ENCODE measurements at regions not wholly inside any gene's neighbourhood (a gene's known extent, or its start where the extent isn't known, plus 50 kb on each side); places are given as distances from the start of the nearest gene placed in this dataset.

DNA sequence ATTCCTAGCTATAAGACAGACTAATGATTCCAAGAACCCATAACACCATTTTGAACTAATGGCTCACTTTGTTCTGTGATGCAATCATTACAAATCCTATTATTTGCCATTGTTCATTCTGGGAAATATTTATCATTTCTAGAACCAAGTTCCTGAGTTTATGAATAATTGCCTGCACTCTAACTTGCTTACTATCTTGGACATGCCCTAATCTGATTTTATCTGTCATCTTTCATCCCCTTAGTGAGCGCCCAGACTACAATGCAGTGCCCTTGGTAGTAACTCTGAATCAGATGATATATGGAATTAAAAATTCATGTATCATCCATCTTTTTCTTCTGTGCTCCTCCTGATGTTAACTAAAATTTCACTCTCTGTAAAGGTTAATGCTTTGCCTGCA lies 703.1 kb upstream of the MDGA2 start:
- H3K9me3 ChIP-seq (ENCODE audit: control insufficient read depth in 1 of 2, insufficient read depth in 1 of 2, low read depth in 1 of 2, low read length in 2 of 2): no peaks in the 10 kb centered on the region; a peak in 1 of 4 replicates
- ATAC-seq (no peak), DNase-seq (ENCODE audit: low read depth, low spot score) (no peak)
- no peak for TF ChIP-seq POLR2A (IDR thresholded peaks at IDR 0.05; ENCODE audit: borderline replicate concordance, extremely low read depth, insufficient read depth, insufficient read length)
- TF ChIP-seq CBX3 (IDR thresholded peaks at IDR 0.05; ENCODE audit: low read depth): no peak
- TF ChIP-seq, protein P1, sequence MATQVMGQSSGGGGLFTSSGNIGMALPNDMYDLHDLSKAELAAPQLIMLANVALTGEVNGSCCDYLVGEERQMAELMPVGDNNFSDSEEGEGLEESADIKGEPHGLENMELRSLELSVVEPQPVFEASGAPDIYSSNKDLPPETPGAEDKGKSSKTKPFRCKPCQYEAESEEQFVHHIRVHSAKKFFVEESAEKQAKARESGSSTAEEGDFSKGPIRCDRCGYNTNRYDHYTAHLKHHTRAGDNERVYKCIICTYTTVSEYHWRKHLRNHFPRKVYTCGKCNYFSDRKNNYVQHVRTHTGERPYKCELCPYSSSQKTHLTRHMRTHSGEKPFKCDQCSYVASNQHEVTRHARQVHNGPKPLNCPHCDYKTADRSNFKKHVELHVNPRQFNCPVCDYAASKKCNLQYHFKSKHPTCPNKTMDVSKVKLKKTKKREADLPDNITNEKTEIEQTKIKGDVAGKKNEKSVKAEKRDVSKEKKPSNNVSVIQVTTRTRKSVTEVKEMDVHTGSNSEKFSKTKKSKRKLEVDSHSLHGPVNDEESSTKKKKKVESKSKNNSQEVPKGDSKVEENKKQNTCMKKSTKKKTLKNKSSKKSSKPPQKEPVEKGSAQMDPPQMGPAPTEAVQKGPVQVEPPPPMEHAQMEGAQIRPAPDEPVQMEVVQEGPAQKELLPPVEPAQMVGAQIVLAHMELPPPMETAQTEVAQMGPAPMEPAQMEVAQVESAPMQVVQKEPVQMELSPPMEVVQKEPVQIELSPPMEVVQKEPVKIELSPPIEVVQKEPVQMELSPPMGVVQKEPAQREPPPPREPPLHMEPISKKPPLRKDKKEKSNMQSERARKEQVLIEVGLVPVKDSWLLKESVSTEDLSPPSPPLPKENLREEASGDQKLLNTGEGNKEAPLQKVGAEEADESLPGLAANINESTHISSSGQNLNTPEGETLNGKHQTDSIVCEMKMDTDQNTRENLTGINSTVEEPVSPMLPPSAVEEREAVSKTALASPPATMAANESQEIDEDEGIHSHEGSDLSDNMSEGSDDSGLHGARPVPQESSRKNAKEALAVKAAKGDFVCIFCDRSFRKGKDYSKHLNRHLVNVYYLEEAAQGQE (IDR thresholded peaks at IDR 0.05; ENCODE audit: low read depth): no peak
- no peak overlapping the region for H3K9ac ChIP-seq (ENCODE audit: low read length)
- ChIA-PET CTCF (no interaction called here), POLR2A (no interaction called here), RAD21 (ENCODE audit: low non-redundant PET in 1 of 2, low total read pairs in 2 of 2, uncharacterized antibody in 2 of 2, unreplicated experiment in 2 of 2) (no interaction called here)
- H4K20me1 ChIP-seq (ENCODE audit: insufficient read depth): no peaks in the 10 kb centered on the region
- no peaks in the 10 kb centered on the region for H3K79me2 ChIP-seq (ENCODE audit: insufficient read depth, low read length)
- no TSS peak for BruUV-seq (replicated peaks)
- no peaks in the 10 kb centered on the region for H3K27me3 ChIP-seq (ENCODE audit: insufficient read depth, low read length)
- H3K4me1 ChIP-seq (ENCODE audit: control insufficient read depth in 1 of 2, insufficient read depth in 2 of 2, low read length in 2 of 2): no peaks in the 10 kb centered on the region
- H3K4me2 ChIP-seq (ENCODE audit: low read length): no peak overlapping the region
- no peaks in the 10 kb centered on the region for H3K36me3 ChIP-seq (ENCODE audit: control insufficient read depth in 1 of 2, insufficient read depth in 2 of 2, low read length in 2 of 2)
- no peak overlapping the region for H3K27ac ChIP-seq (ENCODE audit: low read depth, low read length)
- H3K9me2 ChIP-seq (ENCODE audit: insufficient read depth): no peaks in the 10 kb centered on the region
- intact Hi-C loops (cut with micrococcal nuclease): no loop called here
- no peak overlapping the region for H3K4me3 ChIP-seq (replicated peaks in 1 of 2; ENCODE audit: low read depth in 1 of 2, low read length in 2 of 2)
- no peak overlapping the region for H2AFZ ChIP-seq (ENCODE audit: low read depth, low read length, poor library complexity, severe bottlenecking)

DNA sequence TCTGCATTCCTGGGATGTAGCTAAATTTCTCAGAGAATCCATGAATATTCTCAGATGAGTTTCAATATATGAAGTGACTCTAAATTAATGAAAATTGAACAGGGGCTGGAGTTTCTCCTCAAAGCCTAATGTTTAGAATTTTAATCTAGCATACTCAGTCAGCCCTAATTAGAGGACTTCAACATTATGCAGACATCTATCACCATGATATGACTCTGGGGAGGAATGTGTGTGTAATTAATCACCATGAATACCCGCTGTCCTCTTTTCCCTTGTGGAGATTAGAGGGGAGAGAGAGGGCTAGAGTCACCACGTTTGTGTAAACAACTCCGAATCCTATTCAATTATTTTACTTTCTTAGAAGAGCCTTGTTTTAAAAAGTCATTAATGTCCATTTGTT lies 698.6 kb upstream of the MDGA2 start:
- intact Hi-C loops (cut with micrococcal nuclease): no loop called here
- H3K9ac ChIP-seq (ENCODE audit: low read length): no peak overlapping the region
- no peaks in the 10 kb centered on the region for H3K79me2 ChIP-seq (ENCODE audit: insufficient read depth, low read length)
- no peak overlapping the region for H3K27ac ChIP-seq (ENCODE audit: low read depth, low read length)
- no peaks in the 10 kb centered on the region for H3K36me3 ChIP-seq (ENCODE audit: control insufficient read depth in 1 of 2, insufficient read depth in 2 of 2, low read length in 2 of 2)
- H3K4me2 ChIP-seq (ENCODE audit: low read length): no peak overlapping the region
- CTCF ChIA-PET: no interaction called here
- ATAC-seq (no peak), DNase-seq (ENCODE audit: low read depth, low spot score) (no peak)
- RAD21 ChIA-PET (ENCODE audit: low non-redundant PET in 1 of 2, low total read pairs in 2 of 2, uncharacterized antibody in 2 of 2, unreplicated experiment in 2 of 2): no interaction called here
- no peaks in the 10 kb centered on the region for H4K20me1 ChIP-seq (ENCODE audit: insufficient read depth)
- no peak overlapping the region for H3K4me3 ChIP-seq (replicated peaks in 1 of 2; ENCODE audit: low read depth in 1 of 2, low read length in 2 of 2)
- H3K4me1 ChIP-seq (ENCODE audit: control insufficient read depth in 1 of 2, insufficient read depth in 2 of 2, low read length in 2 of 2): no peaks in the 10 kb centered on the region
- no TSS peak for BruUV-seq (replicated peaks)
- POLR2A ChIA-PET: no interaction called here
- H3K9me2 ChIP-seq (ENCODE audit: insufficient read depth): no peaks in the 10 kb centered on the region
- no peaks in the 10 kb centered on the region; a peak in 1 of 4 replicates for H3K9me3 ChIP-seq (ENCODE audit: control insufficient read depth in 1 of 2, insufficient read depth in 1 of 2, low read depth in 1 of 2, low read length in 2 of 2)
- H2AFZ ChIP-seq (ENCODE audit: low read depth, low read length, poor library complexity, severe bottlenecking): no peak overlapping the region
- H3K27me3 ChIP-seq (ENCODE audit: insufficient read depth, low read length): no peaks in the 10 kb centered on the region
- TF ChIP-seq EGR1 (IDR thresholded peaks at IDR 0.05; ENCODE audit: low read depth): no peak
- TF ChIP-seq, protein P1 (IDR thresholded peaks at IDR 0.05; ENCODE audit: low read depth): no peak
- no peak for TF ChIP-seq ZFX (IDR thresholded peaks at IDR 0.05)
- TF ChIP-seq EZH2phosphoT487 (IDR thresholded peaks at IDR 0.05; ENCODE audit: borderline replicate concordance): no peak
- no peak for TF ChIP-seq CEBPB (IDR thresholded peaks at IDR 0.05; ENCODE audit: low read depth)
- TF ChIP-seq SIN3A (IDR thresholded peaks at IDR 0.05; ENCODE audit: low read depth): no peak
- TF ChIP-seq POLR2A (IDR thresholded peaks at IDR 0.05; ENCODE audit: borderline replicate concordance, extremely low read depth, insufficient read depth, insufficient read length): no peak
- no peak for TF ChIP-seq SRF (IDR thresholded peaks at IDR 0.05; ENCODE audit: low read depth)
- TF ChIP-seq RAD21 (IDR thresholded peaks at IDR 0.05; ENCODE audit: low read depth): no peak
- no peak for TF ChIP-seq YY1 (IDR thresholded peaks at IDR 0.05; ENCODE audit: extremely low read depth, insufficient replicate concordance, low read depth, low read length)
- TF ChIP-seq, protein P2, sequence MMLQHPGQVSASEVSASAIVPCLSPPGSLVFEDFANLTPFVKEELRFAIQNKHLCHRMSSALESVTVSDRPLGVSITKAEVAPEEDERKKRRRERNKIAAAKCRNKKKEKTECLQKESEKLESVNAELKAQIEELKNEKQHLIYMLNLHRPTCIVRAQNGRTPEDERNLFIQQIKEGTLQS (IDR thresholded peaks at IDR 0.05): no peak
- no peak for TF ChIP-seq EZH2 (IDR thresholded peaks at IDR 0.05)
- no peak for TF ChIP-seq ELF1 (IDR thresholded peaks at IDR 0.05; ENCODE audit: borderline replicate concordance, low read depth)
- no peak for TF ChIP-seq CBX3 (IDR thresholded peaks at IDR 0.05; ENCODE audit: low read depth)
- no peak for TF ChIP-seq SP1 (IDR thresholded peaks at IDR 0.05; ENCODE audit: low read depth)
